Endodermal cell (in vitro differentiated cells): ENCODE measurements at regions not wholly inside any gene's neighbourhood (a gene's known extent, or its start where the extent isn't known, plus 50 kb on each side); places are given as distances from the start of the nearest gene placed in this dataset.

Experiments
- DNase-seq: peaks from one replicate; pipeline ENCODE4 v3.0.0-alpha.2; 2017
- H3K27ac ChIP-seq: 2 replicates; pipeline ENCODE4 v1.5.1; 2013; ENCODE audit warnings: mild to moderate bottlenecking, low read depth, low read length, moderate library complexity
- H3K27me3 ChIP-seq: 2 replicates; pipeline ENCODE4 v1.6.1; 2013; ENCODE audit warnings: mild to moderate bottlenecking, low read length, moderate library complexity; ENCODE audit not compliant: insufficient read depth, control insufficient read depth, poor library complexity, severe bottlenecking
- H3K36me3 ChIP-seq: 2 replicates; pipeline ENCODE4 v1.7.0; 2013; ENCODE audit warnings: mild to moderate bottlenecking, low read length, moderate library complexity; ENCODE audit not compliant: control insufficient read depth, insufficient read depth
- H3K4me1 ChIP-seq: one replicate; pipeline ENCODE4 v1.7.0; 2013; ENCODE audit warnings: low read length; ENCODE audit not compliant: control insufficient read depth, insufficient read depth
- H3K4me3 ChIP-seq: 2 replicates; pipeline ENCODE4 v1.5.1; 2013; ENCODE audit warnings: mild to moderate bottlenecking, low read length, moderate library complexity
- H3K9ac ChIP-seq: 2 replicates; pipeline ENCODE4 v1.6.1; 2013; ENCODE audit warnings: mild to moderate bottlenecking, low read length, moderate library complexity; ENCODE audit not compliant: poor library complexity, severe bottlenecking; ENCODE audit errors: extremely low read depth
- H3K9me3 ChIP-seq: 2 replicates; pipeline ENCODE4 v1.6.1; 2013; ENCODE audit warnings: mild to moderate bottlenecking, low read length, moderate library complexity; ENCODE audit not compliant: control insufficient read depth
- H3K27ac Mint-ChIP-seq: 2 replicates; pipeline ENCODE4 v1.8.0; 2020; ENCODE audit warnings: mixed read lengths
- H3K27me3 Mint-ChIP-seq: 2 replicates; pipeline ENCODE4 v1.8.0; 2021; ENCODE audit warnings: mild to moderate bottlenecking, mixed read lengths; ENCODE audit not compliant: insufficient read depth
- H3K36me3 Mint-ChIP-seq: 2 replicates; pipeline ENCODE4 v1.8.0; 2020; ENCODE audit warnings: low read depth, mixed read lengths
- H3K4me1 Mint-ChIP-seq: 2 replicates; pipeline ENCODE4 v1.8.0; 2020; ENCODE audit warnings: mixed read lengths
- H3K4me3 Mint-ChIP-seq: 2 replicates; pipeline ENCODE4 v1.8.0; 2020; ENCODE audit warnings: mild to moderate bottlenecking, moderate library complexity, mixed read lengths
- H3K9me3 Mint-ChIP-seq: 2 replicates; pipeline ENCODE4 v1.8.0; 2020; ENCODE audit warnings: mild to moderate bottlenecking, mixed read lengths
- CTCF ChIP-seq: fragments of 200-600 bp; sonication (generic); conservative IDR thresholded peaks from 2 replicates; pipeline ENCODE4 v1.5.0; 2021; ENCODE audit warnings: antibody characterized with exemption, mild to moderate bottlenecking
- WGBS, 2 experiments: methylation state at CpG; one replicate each; pipeline versions ENCODE4 v1.1.5 to v1.1.7; 2013; ENCODE audit warnings: missing lambda C conversion rate in 2 of 2, mixed read lengths in 1 of 2; ENCODE audit not compliant: insufficient coverage in 1 of 2, insufficient read length in 1 of 2; 5-methylcytosine and 5-hydroxymethylcytosine counted together

- H3K4me3 ChIP-seq, result no peak overlapping the region
- Mint-ChIP-seq H3K27ac (no peak overlapping the region), H3K36me3 (no peaks in the 10 kb centered on the region), H3K4me1 (no peaks in the 10 kb centered on the region), H3K27me3 (no peaks in the 10 kb centered on the region), H3K9me3 (no peaks in the 10 kb centered on the region), H3K4me3 (no peak overlapping the region)
- no peaks in the 10 kb centered on the region for H3K27me3 ChIP-seq
- no peak overlapping the region for H3K27ac ChIP-seq
- no peaks in the 10 kb centered on the region for H3K9me3 ChIP-seq
- H3K9ac ChIP-seq, result no peak overlapping the region
- H3K4me1 ChIP-seq, result no peaks in the 10 kb centered on the region
- TF ChIP-seq CTCF, result no peak
- H3K36me3 ChIP-seq, result no peaks in the 10 kb centered on the region
- WGBS, 2 experiments, result 85 to 86% methylated on average over 1 to 3 of the region's 3 CpGs
- no peak for DNase-seq
Observed at GRCh38 chr4:60992037-60992436, 208.1 kb upstream of the ADGRL3 start.

- H3K27ac Mint-ChIP-seq, result no peak overlapping the region
- TF ChIP-seq CTCF, result no peak
- Histone ChIP-seq H3K27me3 (no peaks in the 10 kb centered on the region), H3K9me3 (peaks cover 22% of the 10 kb centered on the region), H3K36me3 (no peaks in the 10 kb centered on the region), H3K4me1 (no peaks in the 10 kb centered on the region), H3K4me3 (no peak overlapping the region), H3K27ac (no peak overlapping the region), H3K9ac (no peak overlapping the region)
- H3K4me3 Mint-ChIP-seq, result no peak overlapping the region
- no peaks in the 10 kb centered on the region for H3K4me1 Mint-ChIP-seq
- DNase-seq, result no peak
- H3K9me3 Mint-ChIP-seq, result peaks cover 20% of the 10 kb centered on the region
- no peaks in the 10 kb centered on the region for H3K27me3 Mint-ChIP-seq
- peaks cover 2% of the 10 kb centered on the region for H3K36me3 Mint-ChIP-seq
Observed at GRCh38 chr4:61003301-61003700, 196.8 kb upstream of the ADGRL3 start.

GRCh38 chr4:61004651-61005170 lies 195.4 kb upstream of the ADGRL3 start:
- Histone ChIP-seq H3K36me3 (no peaks in the 10 kb centered on the region), H3K4me1 (no peaks in the 10 kb centered on the region), H3K4me3 (no peak overlapping the region), H3K27me3 (no peaks in the 10 kb centered on the region), H3K27ac (no peak overlapping the region), H3K9me3 (peaks cover 22% of the 10 kb centered on the region), H3K9ac (no peak overlapping the region)
- no peak for TF ChIP-seq CTCF
- no peak for DNase-seq
- Mint-ChIP-seq H3K27me3 (no peaks in the 10 kb centered on the region), H3K4me3 (no peak overlapping the region), H3K4me1 (no peaks in the 10 kb centered on the region), H3K36me3 (peaks cover 2% of the 10 kb centered on the region), H3K27ac (no peak overlapping the region), H3K9me3 (peaks cover 20% of the 10 kb centered on the region)
- WGBS, 2 experiments, result 63 to 86% methylated on average over 1 of the region's 1 CpG
